ENCODE measurements at regions not wholly inside any gene's neighbourhood (a gene's known extent, or its start where the extent isn't known, plus 50 kb on each side); places are given as distances from the start of the nearest gene placed in this dataset.

GRCh38 chr15:92339361-92339760, 54.3 kb upstream of the ST8SIA2 start:
- CTCF ChIA-PET = no interaction called here
- H3K9ac ChIP-seq (ENCODE audit: low read depth, low read length) = no peak overlapping the region

More at GRCh38 chr15:92339361-92339760, 54.3 kb upstream of the ST8SIA2 start:
- Histone ChIP-seq H3K4ac (ENCODE audit: low read depth, low read length) (no peak overlapping the region), H3K79me1 (ENCODE audit: low read depth in 1 of 2, low read length in 2 of 2) (no peaks in the 10 kb centered on the region), H4K20me1 (ENCODE audit: insufficient read depth, low read length) (no peaks in the 10 kb centered on the region), H4K91ac (ENCODE audit: insufficient read depth, low read depth, low read length) (no peak overlapping the region), H2BK120ac (ENCODE audit: low read depth, low read length) (no peak overlapping the region), H2BK15ac (ENCODE audit: low read depth, low read length) (no peak overlapping the region), H3K4me2 (ENCODE audit: low read depth, low read length) (no peak overlapping the region), H4K8ac (ENCODE audit: low read depth in 2 of 2, low read length in 2 of 2) (no peak overlapping the region), H3K4me1 (ENCODE audit: control insufficient read depth, insufficient read depth, low read length) (no peaks in the 10 kb centered on the region), H3K9me3 (ENCODE audit: control insufficient read depth, insufficient read depth, low read length) (peaks cover 3% of the 10 kb centered on the region), H3K14ac (replicated peaks; ENCODE audit: low read depth, low read length) (no peak overlapping the region), H3K27me3 (ENCODE audit: control insufficient read depth, insufficient read depth, low read length) (no peaks in the 10 kb centered on the region), H4K5ac (ENCODE audit: low read depth, low read length) (no peak overlapping the region), H3K36me3 (ENCODE audit: control insufficient read depth, insufficient read depth, low read length) (no peaks in the 10 kb centered on the region), H3K23ac (ENCODE audit: low read depth, low read length) (no peak overlapping the region), H3K56ac (ENCODE audit: extremely low read depth, insufficient read depth, low read length) (no peak overlapping the region), H3K18ac (ENCODE audit: low read depth, low read length) (no peak overlapping the region), H3K4me3 (ENCODE audit: insufficient read depth, low read depth, low read length) (no peak overlapping the region), H3K27ac (ENCODE audit: insufficient read depth, low read length) (no peak overlapping the region), H2AFZ (replicated peaks; ENCODE audit: low read length, poor library complexity) (no peak overlapping the region), H2BK20ac (ENCODE audit: low read depth, low read length) (no peak overlapping the region), H2BK5ac (ENCODE audit: low read depth, low read length, poor library complexity, severe bottlenecking) (no peak overlapping the region), H3K9me1 (ENCODE audit: insufficient read depth, low read length) (no peaks in the 10 kb centered on the region), H2AK5ac (ENCODE audit: low read depth, low read length) (no peak overlapping the region), H2AK9ac (replicated peaks; ENCODE audit: low read depth, low read length, poor library complexity) (no peak overlapping the region)
- intact Hi-C loops (cut with micrococcal nuclease) (no loop called here), dilution Hi-C loops (cut with HindIII; ENCODE audit: low sequenced_read_pairs, unreplicated experiment) (no loop called here), in situ Hi-C loops (cut with MboI; ENCODE audit: low sequenced_read_pairs) (no loop called here)
- WGBS, 2 experiments (ENCODE audit: extremely low coverage in 2 of 2, insufficient read length in 1 of 2) = no CpG with 5 or more reads among the region's 3 CpGs
- DNase-seq (no peak), ATAC-seq (ENCODE audit: low read depth) (no peak)
- TF ChIP-seq POLR2A (IDR thresholded peaks at IDR 0.05; ENCODE audit: low read depth, low read length) (no peak), RCOR1 (IDR thresholded peaks at IDR 0.05; ENCODE audit: insufficient replicate concordance, low read length) (no peak), RAD21 (IDR thresholded peaks at IDR 0.05; ENCODE audit: low read length) (no peak), CEBPB (IDR thresholded peaks at IDR 0.05; ENCODE audit: low read depth, low read length) (no peak), MAZ (IDR thresholded peaks at IDR 0.05; ENCODE audit: borderline replicate concordance, low read depth, low read length) (no peak), MAFK (IDR thresholded peaks at IDR 0.05; ENCODE audit: low read depth, low read length) (no peak), NFE2L2 (IDR thresholded peaks at IDR 0.05; ENCODE audit: low read depth, low read length) (no peak), FOS (IDR thresholded peaks at IDR 0.05; ENCODE audit: low read depth, low read length) (no peak), RFX5 (IDR thresholded peaks at IDR 0.05; ENCODE audit: low read depth, low read length) (no peak), BHLHE40 (IDR thresholded peaks at IDR 0.05; ENCODE audit: low read depth, low read length) (no peak), MXI1 (IDR thresholded peaks at IDR 0.05; ENCODE audit: borderline replicate concordance, low read depth, low read length) (no peak)
- TF ChIP-seq, protein P1, sequence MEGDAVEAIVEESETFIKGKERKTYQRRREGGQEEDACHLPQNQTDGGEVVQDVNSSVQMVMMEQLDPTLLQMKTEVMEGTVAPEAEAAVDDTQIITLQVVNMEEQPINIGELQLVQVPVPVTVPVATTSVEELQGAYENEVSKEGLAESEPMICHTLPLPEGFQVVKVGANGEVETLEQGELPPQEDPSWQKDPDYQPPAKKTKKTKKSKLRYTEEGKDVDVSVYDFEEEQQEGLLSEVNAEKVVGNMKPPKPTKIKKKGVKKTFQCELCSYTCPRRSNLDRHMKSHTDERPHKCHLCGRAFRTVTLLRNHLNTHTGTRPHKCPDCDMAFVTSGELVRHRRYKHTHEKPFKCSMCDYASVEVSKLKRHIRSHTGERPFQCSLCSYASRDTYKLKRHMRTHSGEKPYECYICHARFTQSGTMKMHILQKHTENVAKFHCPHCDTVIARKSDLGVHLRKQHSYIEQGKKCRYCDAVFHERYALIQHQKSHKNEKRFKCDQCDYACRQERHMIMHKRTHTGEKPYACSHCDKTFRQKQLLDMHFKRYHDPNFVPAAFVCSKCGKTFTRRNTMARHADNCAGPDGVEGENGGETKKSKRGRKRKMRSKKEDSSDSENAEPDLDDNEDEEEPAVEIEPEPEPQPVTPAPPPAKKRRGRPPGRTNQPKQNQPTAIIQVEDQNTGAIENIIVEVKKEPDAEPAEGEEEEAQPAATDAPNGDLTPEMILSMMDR (conservative IDR thresholded peaks at IDR 0.05; ENCODE audit: low read depth, low read length) = no peak
- TF ChIP-seq, protein P2, sequence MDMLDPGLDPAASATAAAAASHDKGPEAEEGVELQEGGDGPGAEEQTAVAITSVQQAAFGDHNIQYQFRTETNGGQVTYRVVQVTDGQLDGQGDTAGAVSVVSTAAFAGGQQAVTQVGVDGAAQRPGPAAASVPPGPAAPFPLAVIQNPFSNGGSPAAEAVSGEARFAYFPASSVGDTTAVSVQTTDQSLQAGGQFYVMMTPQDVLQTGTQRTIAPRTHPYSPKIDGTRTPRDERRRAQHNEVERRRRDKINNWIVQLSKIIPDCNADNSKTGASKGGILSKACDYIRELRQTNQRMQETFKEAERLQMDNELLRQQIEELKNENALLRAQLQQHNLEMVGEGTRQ (IDR thresholded peaks at IDR 0.05; ENCODE audit: low read depth, low read length) = no peak
- TF ChIP-seq, protein P3, sequence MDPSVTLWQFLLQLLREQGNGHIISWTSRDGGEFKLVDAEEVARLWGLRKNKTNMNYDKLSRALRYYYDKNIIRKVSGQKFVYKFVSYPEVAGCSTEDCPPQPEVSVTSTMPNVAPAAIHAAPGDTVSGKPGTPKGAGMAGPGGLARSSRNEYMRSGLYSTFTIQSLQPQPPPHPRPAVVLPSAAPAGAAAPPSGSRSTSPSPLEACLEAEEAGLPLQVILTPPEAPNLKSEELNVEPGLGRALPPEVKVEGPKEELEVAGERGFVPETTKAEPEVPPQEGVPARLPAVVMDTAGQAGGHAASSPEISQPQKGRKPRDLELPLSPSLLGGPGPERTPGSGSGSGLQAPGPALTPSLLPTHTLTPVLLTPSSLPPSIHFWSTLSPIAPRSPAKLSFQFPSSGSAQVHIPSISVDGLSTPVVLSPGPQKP (IDR thresholded peaks at IDR 0.05; ENCODE audit: borderline replicate concordance, low read depth, low read length) = no peak
- POLR2A ChIA-PET (ENCODE audit: unreplicated experiment) = no interaction called here
- BruUV-seq (replicated peaks) = no TSS peak

All from IMR-90 (cell line).